H9 (cell line): ENCODE measurements at regions not wholly inside any gene's neighbourhood (a gene's known extent, or its start where the extent isn't known, plus 50 kb on each side); places are given as distances from the start of the nearest gene placed in this dataset.

Experiments used
- DNase-seq: peaks from one replicate; pipeline ENCODE4 v3.0.0-alpha.2; 2017
- H2AFZ ChIP-seq: one replicate; pipeline ENCODE4 v1.6.1; 2013; ENCODE audit warnings: mild to moderate bottlenecking, low read length, control low read depth, moderate library complexity
- H2AK5ac ChIP-seq: 2 replicates; pipeline ENCODE4 v1.6.1; 2013; ENCODE audit warnings: low read length, control low read depth, mixed read lengths; ENCODE audit not compliant: insufficient read length
- H2BK120ac ChIP-seq: one replicate; pipeline ENCODE4 v1.6.1; 2013; ENCODE audit warnings: low read depth, mild to moderate bottlenecking, low read length, control low read depth, inconsistent platforms; ENCODE audit not compliant: poor library complexity, severe bottlenecking
- H2BK12ac ChIP-seq: 2 replicates; pipeline ENCODE4 v1.6.1; 2013; ENCODE audit warnings: low read length, control low read depth, mixed read lengths, low read depth; ENCODE audit not compliant: insufficient read length
- H2BK15ac ChIP-seq: 2 replicates; pipeline ENCODE4 v1.6.1; 2013; ENCODE audit warnings: low read depth, low read length, control low read depth
- H2BK20ac ChIP-seq: one replicate; pipeline ENCODE4 v1.6.1; 2013; ENCODE audit warnings: low read depth, mild to moderate bottlenecking, low read length, control low read depth, inconsistent platforms; ENCODE audit not compliant: poor library complexity, severe bottlenecking
- H2BK5ac ChIP-seq: 2 replicates; pipeline ENCODE4 v1.6.1; 2013; ENCODE audit warnings: low read length, control low read depth, mixed read lengths; ENCODE audit not compliant: insufficient read length
- H3K14ac ChIP-seq: 2 replicates; pipeline ENCODE4 v1.6.1; 2013; ENCODE audit warnings: low read length, control low read depth; ENCODE audit not compliant: insufficient read depth
- H3K18ac ChIP-seq: 2 replicates; pipeline ENCODE4 v1.6.1; 2013; ENCODE audit warnings: low read depth, mild to moderate bottlenecking, mixed read lengths, low read length, control low read depth; ENCODE audit not compliant: insufficient read length
- H3K23ac ChIP-seq: 2 replicates; pipeline ENCODE4 v1.6.1; 2013; ENCODE audit warnings: low read length, control low read depth, mixed read lengths, low read depth; ENCODE audit not compliant: insufficient read length
- H3K23me2 ChIP-seq: 2 replicates; pipeline ENCODE4 v1.6.1; 2013; ENCODE audit warnings: low read depth, mild to moderate bottlenecking, mixed read lengths, low read length, control low read depth; ENCODE audit not compliant: insufficient read length, poor library complexity, severe bottlenecking
- H3K27ac ChIP-seq: 2 replicates; pipeline ENCODE4 v1.5.1; 2013; ENCODE audit warnings: low read length, control low read depth, mixed read lengths, low read depth; ENCODE audit not compliant: insufficient read length
- H3K27me3 ChIP-seq: 2 replicates; pipeline ENCODE4 v1.6.1; 2013; ENCODE audit warnings: low read length, control low read depth, inconsistent platforms; ENCODE audit not compliant: insufficient read depth
- H3K4ac ChIP-seq: 2 replicates; pipeline ENCODE4 v1.6.1; 2013; ENCODE audit warnings: low read depth, mild to moderate bottlenecking, control low read depth, inconsistent platforms, low read length, moderate library complexity
- H3K4me1 ChIP-seq: 2 replicates; pipeline ENCODE4 v1.6.1; 2013; ENCODE audit warnings: low read length, control low read depth, inconsistent platforms; ENCODE audit not compliant: insufficient read depth
- H3K4me2 ChIP-seq: 2 replicates; pipeline ENCODE4 v1.6.1; 2013; ENCODE audit warnings: low read length, control low read depth, mixed read lengths; ENCODE audit not compliant: insufficient read length, insufficient read depth
- H3K56ac ChIP-seq: 2 replicates; pipeline ENCODE4 v1.6.1; 2013; ENCODE audit warnings: low read depth, mild to moderate bottlenecking, mixed read lengths, low read length, control low read depth; ENCODE audit not compliant: insufficient read length
- H3K79me1 ChIP-seq: 2 replicates; pipeline ENCODE4 v1.6.1; 2013; ENCODE audit warnings: low read depth, mild to moderate bottlenecking, moderate library complexity, low read length, control low read depth, inconsistent platforms; ENCODE audit not compliant: insufficient read depth, poor library complexity, severe bottlenecking
- H3K79me2 ChIP-seq: 2 replicates; pipeline ENCODE4 v1.6.1; 2013; ENCODE audit warnings: low read length, control low read depth, inconsistent platforms; ENCODE audit not compliant: insufficient read depth
- H3K9ac ChIP-seq: 2 replicates; pipeline ENCODE4 v1.6.1; 2013; ENCODE audit warnings: low read length, control low read depth, mixed read lengths; ENCODE audit not compliant: insufficient read length; ENCODE audit errors: extremely low read depth
- H3K9me3 ChIP-seq: one replicate; pipeline ENCODE4 v1.6.1; 2013; ENCODE audit warnings: low read depth, low read length, inconsistent platforms; ENCODE audit not compliant: control insufficient read depth
- H3T11ph ChIP-seq: one replicate; pipeline ENCODE4 v1.6.1; 2013; ENCODE audit warnings: mild to moderate bottlenecking, low read length, control low read depth, inconsistent platforms
- H4K20me1 ChIP-seq: one replicate; pipeline ENCODE4 v1.6.1; 2013; ENCODE audit not compliant: control insufficient read depth, insufficient read length, insufficient read depth
- H4K5ac ChIP-seq: 2 replicates; pipeline ENCODE4 v1.6.1; 2013; ENCODE audit warnings: low read depth, mild to moderate bottlenecking, mixed read lengths, low read length, control low read depth; ENCODE audit not compliant: insufficient read length
- H4K8ac ChIP-seq: replicated peaks from 2 replicates; pipeline ENCODE4 v1.6.1; 2013; ENCODE audit warnings: low read length, control low read depth, mixed read lengths, low read depth; ENCODE audit not compliant: insufficient read length
- H4K91ac ChIP-seq: 2 replicates; pipeline ENCODE4 v1.6.1; 2013; ENCODE audit warnings: low read depth, mild to moderate bottlenecking, moderate library complexity, mixed read lengths, low read length, control low read depth; ENCODE audit not compliant: insufficient read length
- H3K27ac Mint-ChIP-seq, 3 experiments: 2 replicates in 2 of 3; 3 replicates in 1 of 3; pipeline ENCODE4 v1.8.0; 2020 to 2021; ENCODE audit warnings: mixed read lengths in 3 of 3, mild to moderate bottlenecking in 1 of 3, moderate library complexity in 1 of 3
- H3K27me3 Mint-ChIP-seq: 2 replicates; pipeline ENCODE4 v1.8.0; 2021; ENCODE audit warnings: low read depth, mild to moderate bottlenecking, moderate library complexity, mixed read lengths
- H3K36me3 Mint-ChIP-seq, 3 experiments: 2 replicates in 2 of 3; 3 replicates in 1 of 3; pipeline ENCODE4 v1.8.0; 2020 to 2021; ENCODE audit warnings: low read depth in 3 of 3, mixed read lengths in 3 of 3; ENCODE audit not compliant: insufficient read depth in 1 of 3
- H3K4me1 Mint-ChIP-seq, 2 experiments: 2 replicates each; pipeline ENCODE4 v1.8.0; 2020; ENCODE audit warnings: mixed read lengths in 2 of 2
- H3K4me3 Mint-ChIP-seq, 2 experiments: 2 replicates in 1 of 2; 3 replicates in 1 of 2; pipeline ENCODE4 v1.8.0; 2020 to 2021; ENCODE audit warnings: mild to moderate bottlenecking in 2 of 2, mixed read lengths in 2 of 2, moderate library complexity in 1 of 2
- H3K9me3 Mint-ChIP-seq, 2 experiments: 2 replicates in 1 of 2; 3 replicates in 1 of 2; pipeline ENCODE4 v1.8.0; 2020; ENCODE audit warnings: mild to moderate bottlenecking in 2 of 2, mixed read lengths in 2 of 2, moderate library complexity in 1 of 2
- CTCF ChIP-seq: fragments of 200-600 bp; sonication (generic); conservative IDR thresholded peaks from 3 replicates; pipeline ENCODE4 v1.8.0; 2021; ENCODE audit warnings: antibody characterized with exemption, mild to moderate bottlenecking

- no peak for DNase-seq
- H3K4ac ChIP-seq, result no peak overlapping the region
- H3K9me3 Mint-ChIP-seq, result no peaks in the 10 kb centered on the region
- H2BK20ac ChIP-seq, result no peak overlapping the region
- no peaks in the 10 kb centered on the region for H3K79me1 ChIP-seq
- no peak overlapping the region for H2AK5ac ChIP-seq
- H3K27ac Mint-ChIP-seq, result no peak overlapping the region
- no peaks in the 10 kb centered on the region for H3K79me2 ChIP-seq
- no peak overlapping the region for H2BK5ac ChIP-seq
- no peak overlapping the region for H3K4me3 Mint-ChIP-seq
- no peak overlapping the region for H2AFZ ChIP-seq
- no peaks in the 10 kb centered on the region for H3K23me2 ChIP-seq
- H2BK15ac ChIP-seq, result no peak overlapping the region
- no peak overlapping the region for H3K14ac ChIP-seq
- no peak overlapping the region for H4K91ac ChIP-seq
- no peak overlapping the region for H2BK12ac ChIP-seq
- no peaks in the 10 kb centered on the region for H3K9me3 ChIP-seq
- no peaks in the 10 kb centered on the region for H3K4me1 ChIP-seq
- no peak overlapping the region for H3K18ac ChIP-seq
- H3K9ac ChIP-seq, result no peak overlapping the region
- no peak overlapping the region for H3K4me2 ChIP-seq
- H3K27me3 ChIP-seq, result no peaks in the 10 kb centered on the region
- no peak overlapping the region for H4K8ac ChIP-seq
- no peaks in the 10 kb centered on the region for H4K20me1 ChIP-seq
- H3K27me3 Mint-ChIP-seq, result no peaks in the 10 kb centered on the region; the same call in 1 of the 2 replicates
- no peak overlapping the region for H3K23ac ChIP-seq
- no peak for TF ChIP-seq CTCF
- H3K56ac ChIP-seq, result no peak overlapping the region
- H2BK120ac ChIP-seq, result no peak overlapping the region
- H3K36me3 Mint-ChIP-seq, result no peaks in the 10 kb centered on the region
- H4K5ac ChIP-seq, result no peak overlapping the region
- H3K4me1 Mint-ChIP-seq, result no peaks in the 10 kb centered on the region
- no peak overlapping the region for H3T11ph ChIP-seq
- no peak overlapping the region for H3K27ac ChIP-seq
Measured at GRCh38 chr11:29486301-29486700, 530.5 kb downstream of the KCNA4 start.
